Neural cell (in vitro differentiated cells): ENCODE measurements at regions not wholly inside any gene's neighbourhood (a gene's known extent, or its start where the extent isn't known, plus 50 kb on each side); places are given as distances from the start of the nearest gene placed in this dataset.

Experiments
- CTCF ChIP-seq: fragments of 450-650 bp; IDR thresholded peaks from 2 replicates; pipeline ENCODE4 v1.5.1; 2014; ENCODE audit warnings: antibody characterized with exemption, mild to moderate bottlenecking, moderate library complexity; ENCODE audit not compliant: poor library complexity, severe bottlenecking
- SMC3 ChIP-seq: fragments of 450-650 bp; conservative IDR thresholded peaks from 2 replicates; pipeline ENCODE4 v1.6.1; 2014; ENCODE audit warnings: antibody characterized with exemption, mild to moderate bottlenecking, moderate library complexity; ENCODE audit not compliant: poor library complexity
- TF ChIP-seq, protein P1 (sequence below): IDR thresholded peaks from 2 replicates; pipeline ENCODE4 v1.6.1; 2012; ENCODE audit warnings: borderline replicate concordance

DNA sequence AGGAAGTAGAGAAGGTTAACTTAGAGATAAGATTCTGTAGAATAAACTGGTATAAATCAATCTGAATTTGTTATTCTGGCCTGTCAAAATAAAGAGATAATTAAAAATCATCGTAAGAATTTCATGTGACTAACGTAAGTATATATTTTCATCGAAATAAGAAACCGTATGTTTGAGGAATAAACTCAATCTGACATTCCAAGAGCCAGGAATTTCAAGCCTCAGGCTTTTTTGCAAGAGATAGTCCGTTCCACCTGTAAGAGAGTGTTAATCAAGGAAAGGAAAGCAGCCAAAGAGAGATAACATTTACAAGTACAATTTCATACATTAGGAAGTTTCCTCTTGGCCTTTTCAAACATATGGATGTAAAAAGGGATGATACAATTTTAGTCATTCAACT lies 701.5 kb downstream of the CBLN2 start:
- TF ChIP-seq, protein P1, sequence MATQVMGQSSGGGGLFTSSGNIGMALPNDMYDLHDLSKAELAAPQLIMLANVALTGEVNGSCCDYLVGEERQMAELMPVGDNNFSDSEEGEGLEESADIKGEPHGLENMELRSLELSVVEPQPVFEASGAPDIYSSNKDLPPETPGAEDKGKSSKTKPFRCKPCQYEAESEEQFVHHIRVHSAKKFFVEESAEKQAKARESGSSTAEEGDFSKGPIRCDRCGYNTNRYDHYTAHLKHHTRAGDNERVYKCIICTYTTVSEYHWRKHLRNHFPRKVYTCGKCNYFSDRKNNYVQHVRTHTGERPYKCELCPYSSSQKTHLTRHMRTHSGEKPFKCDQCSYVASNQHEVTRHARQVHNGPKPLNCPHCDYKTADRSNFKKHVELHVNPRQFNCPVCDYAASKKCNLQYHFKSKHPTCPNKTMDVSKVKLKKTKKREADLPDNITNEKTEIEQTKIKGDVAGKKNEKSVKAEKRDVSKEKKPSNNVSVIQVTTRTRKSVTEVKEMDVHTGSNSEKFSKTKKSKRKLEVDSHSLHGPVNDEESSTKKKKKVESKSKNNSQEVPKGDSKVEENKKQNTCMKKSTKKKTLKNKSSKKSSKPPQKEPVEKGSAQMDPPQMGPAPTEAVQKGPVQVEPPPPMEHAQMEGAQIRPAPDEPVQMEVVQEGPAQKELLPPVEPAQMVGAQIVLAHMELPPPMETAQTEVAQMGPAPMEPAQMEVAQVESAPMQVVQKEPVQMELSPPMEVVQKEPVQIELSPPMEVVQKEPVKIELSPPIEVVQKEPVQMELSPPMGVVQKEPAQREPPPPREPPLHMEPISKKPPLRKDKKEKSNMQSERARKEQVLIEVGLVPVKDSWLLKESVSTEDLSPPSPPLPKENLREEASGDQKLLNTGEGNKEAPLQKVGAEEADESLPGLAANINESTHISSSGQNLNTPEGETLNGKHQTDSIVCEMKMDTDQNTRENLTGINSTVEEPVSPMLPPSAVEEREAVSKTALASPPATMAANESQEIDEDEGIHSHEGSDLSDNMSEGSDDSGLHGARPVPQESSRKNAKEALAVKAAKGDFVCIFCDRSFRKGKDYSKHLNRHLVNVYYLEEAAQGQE = no peak
- TF ChIP-seq CTCF = no peak
- TF ChIP-seq SMC3 = no peak
